Mucosa of gallbladder (tissue), 1 donor: ENCODE measurements at regions not wholly inside any gene's neighbourhood (a gene's known extent, or its start where the extent isn't known, plus 50 kb on each side); places are given as distances from the start of the nearest gene placed in this dataset.
"Not testable (repeated sequence)": the region's sequence is repeated elsewhere in the genome, so short reads cannot be mapped to it uniquely, and the experiment has no call there.

Experiments used
- DNase-seq: peaks from one replicate; pipeline ENCODE4 v3.0.0-alpha.2; 2020; ENCODE audit warnings: low spot score
- donor health status: DM: no; HTN: no; CAD: no.

DNA sequence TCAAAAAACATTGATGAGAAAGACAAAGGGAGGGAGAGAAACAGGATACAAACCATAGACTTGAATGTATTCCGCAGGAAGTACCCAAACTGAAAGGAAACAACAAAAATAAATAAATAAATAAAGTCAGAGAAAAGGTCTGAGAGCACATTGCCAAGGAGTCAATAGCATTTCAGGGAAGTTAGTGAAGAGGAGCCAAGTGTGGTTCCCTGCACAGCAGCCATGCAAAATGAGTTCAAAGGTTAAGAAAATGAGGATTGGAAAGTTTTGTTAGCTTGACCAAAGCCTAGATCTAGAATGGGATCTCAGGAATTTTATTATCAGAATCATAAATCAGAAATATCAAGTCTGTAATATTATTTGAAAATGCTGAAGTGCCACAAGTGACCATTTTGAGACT, 700.0 kb downstream of the MAFB start:
- no peak for DNase-seq

- peak; percentile 70 for DNase-seq
These were observed 702.7 kb downstream of the MAFB start for GRCh38 chr20:39986173-39986904.

GRCh38 chr20:39985271-39985827, 703.7 kb downstream of the MAFB start:
- DNase-seq, result no peak

DNA sequence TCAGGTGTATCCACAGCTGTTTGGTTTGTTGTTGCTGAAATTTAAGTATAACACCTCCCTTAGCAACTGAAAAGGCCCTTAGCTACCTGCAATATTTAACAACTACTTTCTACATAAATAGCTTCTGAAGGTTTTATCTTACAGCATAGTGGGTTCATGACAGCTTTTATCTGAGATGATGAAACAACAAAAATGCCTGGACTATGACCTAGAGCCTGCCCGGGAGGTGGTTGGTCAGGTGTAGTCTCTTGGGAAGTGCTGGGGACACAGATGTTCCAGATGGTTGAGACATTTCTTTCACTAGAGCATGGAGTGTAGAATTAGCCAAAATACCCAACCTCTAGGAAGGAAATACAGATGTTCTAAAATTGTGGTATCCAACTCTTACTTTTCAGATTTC, 705.4 kb downstream of the MAFB start:
- DNase-seq, result no peak

- no peak for DNase-seq
These were observed 705.9 kb downstream of the MAFB start for GRCh38 chr20:39983183-39983582.

GRCh38 chr20:39974966-39975501, 714.0 kb downstream of the MAFB start:
- no peak for DNase-seq

- no peak for DNase-seq
These were observed 720.5 kb downstream of the MAFB start for GRCh38 chr20:39968495-39968894.

DNA sequence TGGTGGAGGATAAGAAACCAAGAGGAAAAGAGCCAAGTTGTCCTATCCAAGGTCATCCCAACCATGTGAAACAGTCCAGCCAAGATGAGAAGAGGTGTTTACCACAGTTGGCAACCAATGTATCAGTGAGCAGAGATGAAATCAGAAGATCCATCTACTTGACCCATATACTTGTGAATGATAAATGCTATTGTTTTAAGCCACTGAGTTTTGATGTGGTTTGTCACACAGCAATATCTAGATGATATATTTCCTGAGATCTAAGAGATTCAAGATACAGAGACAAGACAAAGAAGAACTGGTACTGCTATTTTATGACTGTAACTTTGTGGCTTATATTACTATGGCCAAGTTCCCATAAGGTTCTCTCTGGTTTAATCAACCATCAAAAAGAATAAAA, 721.2 kb downstream of the MAFB start:
- no peak for DNase-seq

- DNase-seq, result no peak
These were observed 727.3 kb downstream of the MAFB start for GRCh38 chr20:39961637-39962244.

DNA sequence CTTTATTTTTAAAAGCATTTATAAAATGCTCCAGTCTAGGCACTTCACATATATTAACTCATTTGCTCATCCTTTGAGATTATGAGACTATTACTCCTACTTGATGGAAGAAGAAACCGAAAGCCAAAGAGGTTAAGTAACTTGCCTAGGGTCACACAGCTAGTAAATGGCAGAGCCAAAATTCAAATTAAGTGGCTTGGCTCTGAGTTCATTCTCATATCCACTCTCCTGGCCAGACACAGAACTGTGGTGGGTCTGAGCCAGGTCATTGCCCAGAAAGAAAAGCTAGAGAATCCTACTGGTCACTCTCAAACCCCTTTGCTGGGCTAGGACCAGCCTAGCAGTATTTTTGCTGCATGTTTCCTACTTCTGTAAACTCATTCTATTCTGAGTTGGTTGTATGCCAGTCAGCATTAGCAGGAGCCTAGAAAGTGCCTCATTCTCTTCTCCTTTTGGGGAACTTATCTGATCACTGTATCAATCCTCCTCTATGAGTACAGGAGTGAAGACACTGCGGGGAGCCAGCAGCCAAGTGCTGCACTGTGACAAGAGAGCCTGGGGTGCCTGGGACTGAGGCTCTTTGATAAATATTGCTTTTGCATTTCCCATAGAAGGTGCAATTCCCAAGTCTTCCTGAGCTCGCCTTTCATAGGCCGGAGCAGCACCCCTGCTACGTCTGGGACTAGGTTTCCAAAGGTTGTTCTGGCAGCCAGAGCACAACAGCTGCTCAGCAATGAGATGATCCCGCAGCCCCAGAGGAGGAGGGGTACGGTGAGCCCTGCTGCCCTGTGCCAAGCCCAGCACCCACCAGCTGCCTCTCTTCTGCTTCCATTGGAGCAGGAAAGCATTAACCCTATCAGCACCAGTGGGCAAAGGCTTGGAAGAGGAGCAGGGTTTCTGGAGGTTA, 728.3 kb downstream of the MAFB start:
- no peak for DNase-seq

DNA sequence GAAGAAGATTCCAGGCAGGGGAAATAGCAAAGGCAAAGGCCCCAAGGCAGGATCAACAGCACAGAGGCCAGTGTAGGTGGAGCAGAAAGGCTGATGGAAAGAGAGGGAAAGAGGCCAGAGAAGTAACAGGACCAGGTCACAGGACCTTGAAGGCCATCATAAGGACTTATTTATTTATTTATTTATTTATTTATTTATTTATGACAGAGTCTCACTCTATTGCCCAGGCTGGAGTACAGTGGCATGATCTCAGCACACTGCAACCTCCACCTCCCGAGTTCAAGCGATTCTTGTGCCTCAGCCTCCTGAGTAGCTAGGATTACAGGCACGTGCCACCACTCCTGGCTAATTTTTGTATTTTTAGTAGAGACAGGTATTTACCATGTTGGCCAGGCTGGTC, 731.1 kb downstream of the MAFB start:
- not testable (repeated sequence) for DNase-seq

DNA sequence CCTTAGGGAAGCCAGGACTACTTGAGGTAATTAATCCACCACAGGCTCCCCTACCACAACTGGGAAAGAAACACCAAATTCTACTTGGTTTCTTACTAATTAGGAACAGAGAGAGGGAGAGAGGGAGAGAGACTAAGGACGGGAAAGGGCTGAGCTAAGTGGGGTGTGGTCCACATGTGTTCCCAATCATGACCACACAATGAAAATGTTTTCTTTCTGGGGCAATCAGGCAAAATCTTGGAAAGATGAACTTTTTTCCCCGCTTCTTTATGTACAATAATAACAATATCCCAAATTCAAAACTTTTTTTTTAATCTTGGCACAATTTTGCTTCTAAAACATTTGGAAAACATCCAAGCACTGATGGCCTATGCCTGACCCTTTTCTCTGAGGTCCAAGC, 734.4 kb downstream of the MAFB start:
- no peak for DNase-seq

- DNase-seq, result no peak
These were observed 742.1 kb downstream of the MAFB start for GRCh38 chr20:39946931-39947330.

DNA sequence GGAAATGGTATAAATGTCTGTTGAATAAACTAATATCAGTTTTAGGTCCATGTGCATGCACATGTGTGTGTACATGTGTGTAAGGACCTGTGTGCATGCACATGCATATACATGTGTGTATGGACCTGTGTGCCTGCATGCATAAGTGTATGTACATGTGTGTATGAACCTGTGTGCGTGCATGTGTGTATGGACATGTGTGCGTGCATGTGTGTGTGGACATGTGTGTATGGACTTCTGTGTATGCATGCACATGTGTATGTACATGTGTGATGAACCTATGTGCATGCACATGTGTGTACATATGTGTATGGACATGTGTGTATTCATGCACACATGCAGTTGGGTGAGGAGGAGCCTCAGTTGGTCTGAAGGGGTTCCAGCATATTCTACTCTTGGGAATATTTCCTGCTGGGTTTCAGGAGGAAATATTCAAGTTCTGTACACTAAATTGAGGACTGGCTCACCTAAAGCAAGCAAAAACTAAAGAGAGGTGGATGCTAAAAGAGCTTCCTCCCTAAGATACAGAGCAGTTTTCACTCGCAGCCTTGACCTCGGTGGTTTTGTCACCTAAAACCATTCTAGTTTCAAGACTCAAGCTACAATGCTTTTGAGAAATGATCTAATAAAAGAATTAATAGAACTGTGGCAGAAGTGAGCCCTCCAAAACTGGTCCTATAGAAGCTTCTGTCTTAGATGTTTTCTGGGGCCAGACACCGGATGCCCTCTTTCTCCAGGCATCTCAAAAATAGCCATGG, 742.8 kb downstream of the MAFB start:
- no peak for DNase-seq

- DNase-seq, result no peak
These were observed 744.2 kb downstream of the MAFB start for GRCh38 chr20:39944861-39945260.

GRCh38 chr20:39943336-39943735, 745.7 kb downstream of the MAFB start:
- no peak for DNase-seq

GRCh38 chr20:39941245-39941644, 747.8 kb downstream of the MAFB start:
- DNase-seq, result no peak

DNA sequence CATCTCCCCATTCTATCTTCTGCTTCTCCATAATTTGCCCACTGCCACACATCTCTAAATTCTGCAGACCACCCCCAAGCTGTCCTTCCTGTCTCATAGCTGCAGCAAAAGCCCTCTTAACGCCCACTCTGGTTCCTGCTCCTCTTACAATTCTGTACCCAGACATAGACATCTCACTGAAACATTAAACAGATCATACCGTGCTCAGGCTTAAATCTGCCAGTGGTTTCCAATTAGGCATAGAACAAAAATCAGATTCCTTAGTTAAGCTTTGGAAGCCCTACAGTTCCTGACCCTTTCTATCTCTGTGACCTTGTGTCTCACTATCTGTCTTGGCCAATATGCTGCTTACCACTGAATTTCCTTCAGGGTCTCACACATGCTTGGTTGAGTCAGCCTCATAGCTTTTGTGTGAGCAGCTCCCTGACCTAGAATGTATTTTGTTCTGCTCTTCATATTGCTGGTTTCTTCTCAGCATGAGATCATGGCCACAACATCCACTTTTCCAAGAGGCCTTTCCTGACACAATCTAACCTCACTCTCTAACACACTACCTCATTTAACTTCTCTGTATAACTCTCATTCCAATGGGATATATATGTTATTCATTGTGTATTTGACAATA, 749.7 kb downstream of the MAFB start:
- no peak for DNase-seq

- no peak for DNase-seq
These were observed 752.6 kb downstream of the MAFB start for GRCh38 chr20:39936401-39936800.

GRCh38 chr20:39935901-39936300, 753.1 kb downstream of the MAFB start:
- no peak for DNase-seq

GRCh38 chr20:39916236-39916765, 772.7 kb downstream of the MAFB start:
- no peak for DNase-seq
